Muscle of leg (tissue), 3 donors: ENCODE measurements at regions not wholly inside any gene's neighbourhood (a gene's known extent, or its start where the extent isn't known, plus 50 kb on each side); places are given as distances from the start of the nearest gene placed in this dataset.

Experiments
- DNase-seq: peaks from one replicate; pipeline ENCODE4 v3.0.0; 2013
- H3K27ac ChIP-seq: one replicate; pipeline ENCODE4 v1.5.1; 2013; ENCODE audit warnings: mild to moderate bottlenecking, low read length, control low read depth
- H3K27me3 ChIP-seq: one replicate; pipeline ENCODE4 v1.6.1; 2013; ENCODE audit warnings: low read length; ENCODE audit not compliant: control insufficient read depth, insufficient read depth
- H3K36me3 ChIP-seq: one replicate; pipeline ENCODE4 v1.6.1; 2013; ENCODE audit warnings: low read length; ENCODE audit not compliant: control insufficient read depth, insufficient read depth
- H3K4me1 ChIP-seq: one replicate; pipeline ENCODE4 v1.6.1; 2013; ENCODE audit warnings: low read length; ENCODE audit not compliant: control insufficient read depth, insufficient read depth
- H3K4me3 ChIP-seq: one replicate; pipeline ENCODE4 v1.5.1; 2013; ENCODE audit warnings: low read length, control low read depth
- H3K9me3 ChIP-seq: replicated peaks from 2 replicates; pipeline ENCODE4 v1.6.1; 2013; ENCODE audit warnings: low read depth, low read length; ENCODE audit not compliant: control insufficient read depth
- WGBS: methylation state at CpG from one replicate; pipeline ENCODE4 v1.1.5; 2013; ENCODE audit warnings: missing lambda C conversion rate; ENCODE audit not compliant: insufficient coverage; 5-methylcytosine and 5-hydroxymethylcytosine counted together

DNA sequence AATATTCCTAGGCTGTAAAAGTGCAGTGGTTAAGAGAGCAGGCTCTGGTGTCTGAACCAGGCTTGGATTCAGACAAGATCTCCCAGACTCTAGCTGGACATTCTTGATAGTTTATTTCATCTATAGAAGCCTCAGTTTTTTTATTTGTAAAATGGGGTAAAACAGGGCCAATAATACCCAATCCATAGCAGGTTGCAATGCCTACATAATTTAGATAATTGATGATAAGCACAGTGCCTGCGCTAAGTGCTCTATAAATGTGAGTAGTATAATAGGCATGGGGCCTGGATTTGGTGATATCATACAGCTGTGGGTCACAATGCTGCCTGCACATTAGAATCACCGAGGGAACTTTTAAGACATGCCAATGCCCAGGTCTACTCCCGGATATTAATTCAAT lies 603.5 kb downstream of the ISL1 start:
- no peaks in the 10 kb centered on the region for H3K4me1 ChIP-seq
- DNase-seq: no peak
- H3K36me3 ChIP-seq: no peaks in the 10 kb centered on the region
- H3K4me3 ChIP-seq: no peak overlapping the region
- no peaks in the 10 kb centered on the region for H3K27me3 ChIP-seq
- no peaks in the 10 kb centered on the region for H3K9me3 ChIP-seq
- no peak overlapping the region for H3K27ac ChIP-seq
- WGBS: no CpG with 5 or more reads among the region's 3 CpGs

DNA sequence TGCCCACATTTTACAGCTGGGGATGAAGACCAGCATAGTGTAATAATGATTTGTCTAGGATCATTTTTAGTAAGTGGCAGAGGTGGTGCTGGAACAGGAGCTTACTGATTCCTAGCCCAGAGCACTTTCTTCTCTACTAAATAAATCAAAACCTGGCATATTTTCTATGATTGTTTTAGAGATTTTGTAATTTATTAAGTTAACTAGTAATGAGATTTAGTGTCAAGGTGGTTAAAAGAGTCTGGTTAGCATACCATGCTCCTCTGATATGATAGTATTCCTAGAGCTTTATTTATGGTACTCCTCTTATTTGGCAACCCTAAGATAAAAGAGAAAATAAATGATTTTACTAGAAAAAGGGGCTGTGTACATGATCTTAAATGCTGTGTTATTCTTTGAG lies 604.0 kb downstream of the ISL1 start:
- H3K27ac ChIP-seq: no peak overlapping the region
- no peaks in the 10 kb centered on the region for H3K9me3 ChIP-seq
- no peak for DNase-seq
- H3K27me3 ChIP-seq: no peaks in the 10 kb centered on the region
- H3K36me3 ChIP-seq: no peaks in the 10 kb centered on the region
- H3K4me3 ChIP-seq: no peak overlapping the region
- no peaks in the 10 kb centered on the region for H3K4me1 ChIP-seq

DNA sequence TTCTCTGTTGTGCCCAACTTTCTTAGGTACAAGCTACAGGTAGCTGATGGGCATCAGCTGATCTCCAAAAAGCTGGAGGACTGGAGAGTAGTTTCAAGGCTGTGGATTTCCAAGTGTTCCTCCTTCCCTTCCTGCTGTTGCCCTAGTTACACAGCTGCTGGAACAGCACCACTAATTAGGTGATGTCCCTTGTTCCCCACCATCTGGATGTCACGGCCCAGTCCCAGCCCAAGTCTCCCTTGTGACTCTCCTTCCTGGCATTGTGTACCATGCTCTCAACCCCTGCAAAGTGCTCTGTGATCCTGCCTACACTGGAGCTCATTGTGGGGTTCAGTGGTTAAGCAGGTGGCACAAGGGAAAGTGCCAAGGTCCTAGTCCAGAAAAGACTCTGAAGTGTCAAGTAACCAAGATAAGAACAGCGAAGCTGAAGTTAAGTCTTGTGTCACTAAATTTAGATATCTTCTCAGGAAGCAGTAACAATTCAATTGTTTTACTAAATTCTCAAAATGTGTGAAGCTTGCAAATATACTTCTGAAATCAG lies 604.5 kb downstream of the ISL1 start:
- Histone ChIP-seq H3K4me3 (no peak overlapping the region), H3K4me1 (no peaks in the 10 kb centered on the region), H3K27ac (no peak overlapping the region), H3K27me3 (no peaks in the 10 kb centered on the region), H3K36me3 (no peaks in the 10 kb centered on the region), H3K9me3 (no peaks in the 10 kb centered on the region)
- no CpG with 5 or more reads among the region's 2 CpGs for WGBS
- DNase-seq: peak; percentile 1

DNA sequence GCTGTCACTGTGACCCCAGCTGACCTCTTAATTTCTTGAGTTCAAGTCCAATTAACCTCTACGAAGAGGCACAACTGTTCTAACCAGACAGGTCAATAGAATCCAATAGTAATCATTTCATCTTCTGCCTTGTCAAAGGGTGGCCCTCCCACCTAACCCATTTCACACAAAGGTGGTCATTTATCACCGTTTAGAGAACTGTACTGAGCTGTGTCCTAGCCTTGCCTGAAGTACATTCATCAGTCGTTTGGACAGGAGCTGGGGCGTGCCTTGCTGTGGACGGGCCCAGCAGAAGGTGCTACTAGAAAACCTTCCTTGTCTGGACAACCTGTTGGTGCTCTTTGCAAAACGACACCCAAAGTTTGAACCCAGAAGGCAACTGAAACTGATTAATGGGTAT lies 605.4 kb downstream of the ISL1 start:
- Histone ChIP-seq H3K27me3 (no peaks in the 10 kb centered on the region), H3K4me1 (no peaks in the 10 kb centered on the region), H3K9me3 (no peaks in the 10 kb centered on the region), H3K4me3 (no peak overlapping the region), H3K27ac (no peak overlapping the region), H3K36me3 (no peaks in the 10 kb centered on the region)
- 33% methylated on average over 5 of the region's 6 CpGs for WGBS
- DNase-seq: no peak

DNA sequence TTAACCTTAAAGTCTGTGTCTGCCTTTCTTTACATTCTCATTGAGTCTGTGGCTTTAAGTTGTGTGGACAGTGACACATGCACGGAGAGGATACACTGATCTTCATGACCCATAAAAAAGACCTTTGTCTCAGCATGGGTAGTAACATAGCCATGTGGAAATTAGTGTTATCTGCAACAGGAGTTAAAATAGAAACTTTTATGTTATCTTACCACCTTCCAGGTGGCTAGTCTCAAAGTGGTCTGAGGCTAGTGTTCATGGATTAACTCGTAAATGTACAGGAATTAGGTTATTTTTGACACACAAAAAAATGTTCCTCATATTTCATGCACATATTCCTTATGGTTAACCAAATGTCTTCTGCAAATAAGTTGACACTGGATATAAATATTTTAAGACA lies 607.0 kb downstream of the ISL1 start:
- DNase-seq: no peak
- no CpG with 5 or more reads among the region's 2 CpGs for WGBS

DNA sequence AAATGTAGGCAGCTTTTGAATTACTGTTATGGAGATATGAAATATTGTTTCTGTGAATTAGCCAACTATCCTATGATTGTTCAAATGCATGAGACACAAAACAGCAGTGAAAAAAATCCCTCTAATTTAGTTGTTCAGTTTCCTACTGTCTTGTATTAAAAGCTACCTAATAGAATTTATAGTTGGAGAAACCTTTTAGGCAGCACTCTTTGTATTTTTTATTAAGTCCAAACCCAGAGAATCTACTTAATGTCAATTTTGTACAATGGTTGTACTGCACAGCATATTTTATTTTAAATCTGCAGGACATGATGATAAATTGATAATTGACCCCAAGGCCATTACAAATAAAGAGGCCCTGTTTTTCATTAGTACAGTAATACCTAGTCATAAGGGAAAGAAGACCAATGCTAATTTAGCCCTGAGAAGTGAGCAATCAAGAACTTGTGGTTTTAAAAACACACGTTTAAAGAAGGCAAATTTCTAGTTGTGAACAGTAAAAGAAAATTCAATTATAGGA lies 607.5 kb downstream of the ISL1 start:
- Histone ChIP-seq H3K9me3 (no peaks in the 10 kb centered on the region), H3K27ac (no peak overlapping the region), H3K4me3 (no peak overlapping the region), H3K4me1 (no peaks in the 10 kb centered on the region), H3K27me3 (no peaks in the 10 kb centered on the region), H3K36me3 (no peaks in the 10 kb centered on the region)
- no peak for DNase-seq
- no CpG with 5 or more reads among the region's 1 CpG for WGBS

More for the DNA sequence above, 607.0 kb downstream of the ISL1 start:
- Histone ChIP-seq H3K27me3 (no peaks in the 10 kb centered on the region), H3K9me3 (no peaks in the 10 kb centered on the region), H3K4me3 (no peak overlapping the region), H3K4me1 (no peaks in the 10 kb centered on the region), H3K27ac (no peak overlapping the region), H3K36me3 (no peaks in the 10 kb centered on the region)

DNA sequence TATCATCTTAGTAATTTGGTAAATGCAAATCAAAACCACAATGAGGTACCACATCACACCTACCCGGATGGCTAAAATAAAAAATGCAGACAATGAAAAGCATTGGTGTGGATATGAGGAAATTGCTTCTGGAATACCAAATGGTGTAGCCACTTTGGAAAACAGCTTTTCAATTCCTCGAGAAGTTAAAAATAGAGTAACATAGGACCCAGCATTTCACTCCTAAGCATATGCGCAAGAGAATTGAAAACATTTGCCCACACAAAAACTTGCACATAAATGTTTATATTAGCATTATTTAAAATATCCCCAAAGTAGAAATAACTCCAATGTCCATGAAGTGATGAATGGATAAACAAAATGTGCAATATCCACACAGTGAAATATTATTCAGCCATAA lies 608.7 kb downstream of the ISL1 start:
- no peaks in the 10 kb centered on the region for H3K36me3 ChIP-seq
- H3K27ac ChIP-seq: no peak overlapping the region
- no peak for DNase-seq
- no CpG with 5 or more reads among the region's 3 CpGs for WGBS
- H3K9me3 ChIP-seq: no peaks in the 10 kb centered on the region
- H3K27me3 ChIP-seq: no peaks in the 10 kb centered on the region
- H3K4me3 ChIP-seq: no peak overlapping the region
- H3K4me1 ChIP-seq: no peaks in the 10 kb centered on the region

DNA sequence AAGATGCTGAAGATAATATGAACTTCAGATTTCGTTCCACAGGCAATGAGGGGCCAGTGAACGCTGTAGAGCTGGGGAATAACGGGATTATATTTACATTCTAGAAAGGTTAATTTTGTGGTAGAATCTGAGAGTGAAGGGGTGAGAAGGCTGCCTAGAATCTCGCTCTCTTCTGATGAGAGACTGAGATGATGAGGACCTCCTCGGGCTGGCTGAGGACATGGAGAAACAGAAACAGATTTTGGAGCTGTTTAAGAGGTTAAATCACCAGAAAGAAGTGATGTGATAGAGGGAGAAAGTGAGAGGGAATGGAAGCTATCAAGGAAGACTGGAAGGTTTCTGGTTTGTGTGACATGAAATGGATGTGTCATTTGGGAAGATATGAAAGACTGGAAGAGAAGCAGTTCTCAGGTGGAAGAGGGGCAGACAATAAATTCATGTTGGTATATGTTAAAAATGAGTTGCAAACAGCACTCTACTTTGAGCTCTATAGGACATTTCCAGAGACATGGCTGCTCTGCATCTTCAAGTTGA lies 612.6 kb downstream of the ISL1 start:
- Histone ChIP-seq H3K9me3 (no peaks in the 10 kb centered on the region), H3K27me3 (no peaks in the 10 kb centered on the region), H3K27ac (no peak overlapping the region), H3K4me1 (no peaks in the 10 kb centered on the region), H3K36me3 (no peaks in the 10 kb centered on the region), H3K4me3 (no peak overlapping the region)
- no peak for DNase-seq
- WGBS: 73% methylated on average over 5 of the region's 5 CpGs

DNA sequence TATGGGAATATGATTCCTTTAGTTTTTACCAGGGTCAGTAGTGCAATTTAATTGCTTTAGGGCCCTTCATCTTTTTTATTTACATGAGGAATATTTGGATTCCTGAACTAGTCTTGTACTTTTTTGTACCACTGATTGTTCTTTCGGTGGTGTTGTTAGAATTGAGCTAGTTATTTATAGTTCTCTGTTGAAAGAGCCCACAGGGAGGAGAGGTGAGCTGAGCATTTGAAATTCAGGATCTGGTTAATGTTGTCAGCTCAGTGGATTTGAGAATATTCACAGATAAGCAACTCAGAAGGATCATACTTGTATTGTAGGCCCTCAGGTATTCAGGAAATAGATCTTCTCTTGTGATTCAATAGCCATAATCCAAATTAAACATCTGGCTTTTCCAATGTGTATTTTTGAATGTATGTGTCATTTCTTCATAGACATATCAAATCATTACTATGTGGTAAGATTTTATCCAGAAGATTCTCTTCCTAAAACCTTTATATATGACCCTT lies 613.2 kb downstream of the ISL1 start:
- DNase-seq: no peak
- no peaks in the 10 kb centered on the region for H3K4me1 ChIP-seq
- no peak overlapping the region for H3K4me3 ChIP-seq
- no peaks in the 10 kb centered on the region for H3K27me3 ChIP-seq
- H3K36me3 ChIP-seq: no peaks in the 10 kb centered on the region
- no peaks in the 10 kb centered on the region for H3K9me3 ChIP-seq
- H3K27ac ChIP-seq: no peak overlapping the region
- WGBS: 14% methylated on average over 1 of the region's 1 CpG

DNA sequence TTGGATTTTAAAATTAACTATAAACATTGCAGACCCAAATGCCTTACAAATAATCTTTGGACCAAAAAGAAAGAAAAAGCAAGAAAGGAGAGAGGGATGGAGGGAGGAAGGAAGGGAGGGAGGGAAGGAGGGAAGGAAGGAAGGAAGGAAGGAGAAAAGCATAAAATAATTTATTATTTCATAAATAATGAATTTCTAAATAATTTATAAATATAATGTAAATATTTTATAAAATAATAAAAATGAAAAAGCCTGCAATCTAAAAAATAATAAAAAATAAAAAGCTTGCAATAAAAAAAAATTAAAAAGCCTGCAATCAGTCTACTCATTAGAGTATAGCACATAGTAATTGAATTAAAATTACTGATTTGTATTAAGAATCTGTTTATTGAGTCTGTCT lies 614.3 kb downstream of the ISL1 start:
- Histone ChIP-seq H3K27me3 (no peaks in the 10 kb centered on the region), H3K36me3 (no peaks in the 10 kb centered on the region), H3K4me3 (no peak overlapping the region), H3K9me3 (no peaks in the 10 kb centered on the region), H3K27ac (no peak overlapping the region), H3K4me1 (no peaks in the 10 kb centered on the region)
- no peak for DNase-seq

DNA sequence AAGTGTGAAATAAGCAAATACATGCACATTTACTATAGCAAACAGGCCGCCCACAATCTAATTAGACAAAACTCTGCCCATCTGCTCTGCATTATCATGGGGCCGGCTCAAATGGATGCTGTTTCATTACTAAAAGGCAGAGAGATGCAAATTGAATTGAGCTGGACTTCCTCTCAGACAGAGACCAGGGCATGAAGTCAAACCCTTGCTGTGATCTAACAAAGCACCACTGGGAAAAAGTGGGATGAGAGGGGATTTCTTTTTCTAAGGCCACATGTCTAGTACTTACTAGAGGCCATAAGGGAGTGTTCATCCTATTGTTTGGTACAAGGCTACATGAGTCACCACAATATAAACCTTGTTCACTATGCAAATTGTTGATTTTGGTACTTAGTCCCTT lies 614.7 kb downstream of the ISL1 start:
- no peaks in the 10 kb centered on the region for H3K27me3 ChIP-seq
- no peak overlapping the region for H3K27ac ChIP-seq
- no peak overlapping the region for H3K4me3 ChIP-seq

More for the DNA sequence above, 614.7 kb downstream of the ISL1 start:
- WGBS: no CpG with 5 or more reads among the region's 2 CpGs
- Histone ChIP-seq H3K36me3 (no peaks in the 10 kb centered on the region), H3K9me3 (no peaks in the 10 kb centered on the region), H3K4me1 (no peaks in the 10 kb centered on the region)
- no peak for DNase-seq
